ENCODE measurements at regions not wholly inside any gene's neighbourhood (a gene's known extent, or its start where the extent isn't known, plus 50 kb on each side); places are given as distances from the start of the nearest gene placed in this dataset.

GRCh38 chr10:128297709-128298378, 171.6 kb upstream of the MKI67 start:
- TF ChIP-seq CTCF (IDR thresholded peaks at IDR 0.05; ENCODE audit: low read length) (no peak), EZH2 (IDR thresholded peaks at IDR 0.05; ENCODE audit: borderline replicate concordance, low read length) (no peak)
